ENCODE measurements at regions not wholly inside any gene's neighbourhood (a gene's known extent, or its start where the extent isn't known, plus 50 kb on each side); places are given as distances from the start of the nearest gene placed in this dataset.

DNA sequence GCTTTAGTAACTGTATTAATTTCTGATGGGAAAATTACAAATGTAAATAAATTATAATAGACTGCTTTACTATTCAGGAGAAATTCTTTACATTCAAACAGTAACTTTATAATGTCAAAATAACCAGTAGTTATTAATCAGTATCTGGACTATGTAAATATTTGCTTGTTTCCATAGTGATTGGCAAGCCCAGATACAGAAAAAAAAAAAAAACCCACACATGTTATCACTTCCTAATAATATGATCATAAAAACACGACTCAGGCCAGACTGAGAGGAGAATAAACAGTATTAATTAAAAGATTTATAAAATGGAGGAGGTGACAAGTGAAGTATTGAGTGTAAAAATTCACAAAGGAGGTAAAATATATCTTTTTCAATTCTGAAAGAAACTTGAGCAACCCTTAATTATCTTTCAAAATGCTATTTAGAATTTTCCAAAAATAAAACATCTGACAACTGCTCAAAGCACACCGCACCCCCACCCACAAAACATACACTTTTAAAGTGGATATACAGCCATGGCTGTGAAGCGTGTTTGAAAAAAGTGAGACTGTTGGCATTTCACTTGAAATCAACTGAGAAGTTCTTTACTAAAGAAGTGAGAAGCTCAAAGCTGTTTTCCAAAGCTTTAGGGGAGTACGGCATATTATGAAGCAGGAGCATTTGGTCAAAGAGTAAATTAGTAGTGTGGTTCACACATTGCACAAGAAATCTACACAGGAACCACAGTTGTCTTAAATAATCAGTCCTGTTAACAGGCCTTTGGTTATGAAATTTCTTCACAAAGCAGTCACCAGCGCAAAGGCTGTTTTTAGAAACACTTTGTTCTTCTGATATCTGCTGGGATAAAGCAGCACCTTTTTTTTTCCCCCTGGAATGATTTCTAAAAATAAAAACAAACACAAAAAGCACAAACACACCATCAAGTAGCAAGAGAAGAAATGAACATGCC lies 475.8 kb downstream of the TXNL1 start:
- H3K9me3 ChIP-seq (replicated peaks; ENCODE audit: control insufficient read depth, insufficient read depth, low read length) = no peaks in the 10 kb centered on the region
- SMC1A ChIA-PET (ENCODE audit: uncharacterized antibody, unreplicated experiment) = no interaction called here
- WGBS (ENCODE audit: insufficient coverage, insufficient replicate concordance, low lambda C conversion rate, missing lambda C conversion rate) = 26% methylated on average over 5 of the region's 5 CpGs
- no peaks in the 10 kb centered on the region for H3K36me3 ChIP-seq (ENCODE audit: control insufficient read depth in 2 of 2, insufficient read depth in 2 of 2, low read length in 1 of 2)
- RAD21 ChIA-PET (ENCODE audit: unreplicated experiment) = no interaction called here
- H3K4me2 ChIP-seq (ENCODE audit: control insufficient read depth, insufficient read depth) = no peak overlapping the region
- CTCF ChIA-PET = interaction anchor here (0.7 to 1.3 kb wide), 3 partner anchors 10 to 14 kb away, joined by 3 read pairs; no protein-coding TSS in a partner anchor
- no peak for FAIRE-seq
- no peaks in the 10 kb centered on the region for H3K4me1 ChIP-seq (ENCODE audit: control insufficient read depth, insufficient read depth, low read length)
- no peaks in the 10 kb centered on the region for H4K20me1 ChIP-seq (ENCODE audit: control insufficient read depth, insufficient read depth)
- no peak overlapping the region for H3K4me3 ChIP-seq
- no TSS peak for BruUV-seq (replicated peaks)
- no peak overlapping the region for H3K9ac ChIP-seq (ENCODE audit: control insufficient read depth, insufficient read depth, low read length)
- intact Hi-C loops (cut with micrococcal nuclease; ENCODE audit: unreplicated experiment) (no loop called here), in situ Hi-C loops (cut with MboI) (no loop called here)
- no peak overlapping the region for H3K27ac ChIP-seq (ENCODE audit: control insufficient read depth, insufficient read depth)
- no peaks in the 10 kb centered on the region for H3K27me3 ChIP-seq (replicated peaks in 1 of 2; ENCODE audit: control insufficient read depth in 2 of 2, insufficient read depth in 2 of 2, low read length in 1 of 2)
- no peak overlapping the region for H2AFZ ChIP-seq (ENCODE audit: control insufficient read depth, low read depth, low read length)
- no peak for DNase-seq (ENCODE audit: low read depth, low spot score)
- ATAC-seq = no peak
- H3K79me2 ChIP-seq (ENCODE audit: control insufficient read depth, insufficient read depth, low read length) = no peaks in the 10 kb centered on the region
- POLR2A ChIA-PET = no interaction called here
- TF ChIP-seq, protein P1, sequence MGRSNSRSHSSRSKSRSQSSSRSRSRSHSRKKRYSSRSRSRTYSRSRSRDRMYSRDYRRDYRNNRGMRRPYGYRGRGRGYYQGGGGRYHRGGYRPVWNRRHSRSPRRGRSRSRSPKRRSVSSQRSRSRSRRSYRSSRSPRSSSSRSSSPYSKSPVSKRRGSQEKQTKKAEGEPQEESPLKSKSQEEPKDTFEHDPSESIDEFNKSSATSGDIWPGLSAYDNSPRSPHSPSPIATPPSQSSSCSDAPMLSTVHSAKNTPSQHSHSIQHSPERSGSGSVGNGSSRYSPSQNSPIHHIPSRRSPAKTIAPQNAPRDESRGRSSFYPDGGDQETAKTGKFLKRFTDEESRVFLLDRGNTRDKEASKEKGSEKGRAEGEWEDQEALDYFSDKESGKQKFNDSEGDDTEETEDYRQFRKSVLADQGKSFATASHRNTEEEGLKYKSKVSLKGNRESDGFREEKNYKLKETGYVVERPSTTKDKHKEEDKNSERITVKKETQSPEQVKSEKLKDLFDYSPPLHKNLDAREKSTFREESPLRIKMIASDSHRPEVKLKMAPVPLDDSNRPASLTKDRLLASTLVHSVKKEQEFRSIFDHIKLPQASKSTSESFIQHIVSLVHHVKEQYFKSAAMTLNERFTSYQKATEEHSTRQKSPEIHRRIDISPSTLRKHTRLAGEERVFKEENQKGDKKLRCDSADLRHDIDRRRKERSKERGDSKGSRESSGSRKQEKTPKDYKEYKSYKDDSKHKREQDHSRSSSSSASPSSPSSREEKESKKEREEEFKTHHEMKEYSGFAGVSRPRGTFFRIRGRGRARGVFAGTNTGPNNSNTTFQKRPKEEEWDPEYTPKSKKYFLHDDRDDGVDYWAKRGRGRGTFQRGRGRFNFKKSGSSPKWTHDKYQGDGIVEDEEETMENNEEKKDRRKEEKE (IDR thresholded peaks at IDR 0.05) = no peak
- TF ChIP-seq, protein P2, sequence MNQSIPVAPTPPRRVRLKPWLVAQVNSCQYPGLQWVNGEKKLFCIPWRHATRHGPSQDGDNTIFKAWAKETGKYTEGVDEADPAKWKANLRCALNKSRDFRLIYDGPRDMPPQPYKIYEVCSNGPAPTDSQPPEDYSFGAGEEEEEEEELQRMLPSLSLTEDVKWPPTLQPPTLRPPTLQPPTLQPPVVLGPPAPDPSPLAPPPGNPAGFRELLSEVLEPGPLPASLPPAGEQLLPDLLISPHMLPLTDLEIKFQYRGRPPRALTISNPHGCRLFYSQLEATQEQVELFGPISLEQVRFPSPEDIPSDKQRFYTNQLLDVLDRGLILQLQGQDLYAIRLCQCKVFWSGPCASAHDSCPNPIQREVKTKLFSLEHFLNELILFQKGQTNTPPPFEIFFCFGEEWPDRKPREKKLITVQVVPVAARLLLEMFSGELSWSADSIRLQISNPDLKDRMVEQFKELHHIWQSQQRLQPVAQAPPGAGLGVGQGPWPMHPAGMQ (IDR thresholded peaks at IDR 0.05; ENCODE audit: borderline replicate concordance) = no peak
- TF ChIP-seq ZZZ3 (IDR thresholded peaks at IDR 0.05; ENCODE audit: control insufficient read depth, insufficient read length, low read depth) (no peak), CHD2 (IDR thresholded peaks at IDR 0.05; ENCODE audit: borderline replicate concordance, low read depth, low read length) (no peak), MEF2B (IDR thresholded peaks at IDR 0.05; ENCODE audit: partially characterized antibody, poor library complexity, severe bottlenecking) (no peak), NBN (IDR thresholded peaks at IDR 0.05) (no peak), RUNX3 (IDR thresholded peaks at IDR 0.05; ENCODE audit: low read length) (no peak), SRF (IDR thresholded peaks at IDR 0.05; ENCODE audit: low read depth in 2 of 2, low read length in 2 of 2) (no peak), EED (IDR thresholded peaks at IDR 0.05; ENCODE audit: low read depth) (no peak), MEF2A (IDR thresholded peaks at IDR 0.05; ENCODE audit: insufficient read depth, low read depth, low read length) (no peak), YY1 (IDR thresholded peaks at IDR 0.05; ENCODE audit: low read depth, low read length) (no peak), SMAD1 (IDR thresholded peaks at IDR 0.05; ENCODE audit: low read depth, partially characterized antibody) (no peak), IKZF2 (IDR thresholded peaks at IDR 0.05) (no peak), RAD51 (IDR thresholded peaks at IDR 0.05) (no peak), ASH2L (IDR thresholded peaks at IDR 0.05; ENCODE audit: borderline replicate concordance, low read depth) (no peak)
- TF ChIP-seq, protein P3, sequence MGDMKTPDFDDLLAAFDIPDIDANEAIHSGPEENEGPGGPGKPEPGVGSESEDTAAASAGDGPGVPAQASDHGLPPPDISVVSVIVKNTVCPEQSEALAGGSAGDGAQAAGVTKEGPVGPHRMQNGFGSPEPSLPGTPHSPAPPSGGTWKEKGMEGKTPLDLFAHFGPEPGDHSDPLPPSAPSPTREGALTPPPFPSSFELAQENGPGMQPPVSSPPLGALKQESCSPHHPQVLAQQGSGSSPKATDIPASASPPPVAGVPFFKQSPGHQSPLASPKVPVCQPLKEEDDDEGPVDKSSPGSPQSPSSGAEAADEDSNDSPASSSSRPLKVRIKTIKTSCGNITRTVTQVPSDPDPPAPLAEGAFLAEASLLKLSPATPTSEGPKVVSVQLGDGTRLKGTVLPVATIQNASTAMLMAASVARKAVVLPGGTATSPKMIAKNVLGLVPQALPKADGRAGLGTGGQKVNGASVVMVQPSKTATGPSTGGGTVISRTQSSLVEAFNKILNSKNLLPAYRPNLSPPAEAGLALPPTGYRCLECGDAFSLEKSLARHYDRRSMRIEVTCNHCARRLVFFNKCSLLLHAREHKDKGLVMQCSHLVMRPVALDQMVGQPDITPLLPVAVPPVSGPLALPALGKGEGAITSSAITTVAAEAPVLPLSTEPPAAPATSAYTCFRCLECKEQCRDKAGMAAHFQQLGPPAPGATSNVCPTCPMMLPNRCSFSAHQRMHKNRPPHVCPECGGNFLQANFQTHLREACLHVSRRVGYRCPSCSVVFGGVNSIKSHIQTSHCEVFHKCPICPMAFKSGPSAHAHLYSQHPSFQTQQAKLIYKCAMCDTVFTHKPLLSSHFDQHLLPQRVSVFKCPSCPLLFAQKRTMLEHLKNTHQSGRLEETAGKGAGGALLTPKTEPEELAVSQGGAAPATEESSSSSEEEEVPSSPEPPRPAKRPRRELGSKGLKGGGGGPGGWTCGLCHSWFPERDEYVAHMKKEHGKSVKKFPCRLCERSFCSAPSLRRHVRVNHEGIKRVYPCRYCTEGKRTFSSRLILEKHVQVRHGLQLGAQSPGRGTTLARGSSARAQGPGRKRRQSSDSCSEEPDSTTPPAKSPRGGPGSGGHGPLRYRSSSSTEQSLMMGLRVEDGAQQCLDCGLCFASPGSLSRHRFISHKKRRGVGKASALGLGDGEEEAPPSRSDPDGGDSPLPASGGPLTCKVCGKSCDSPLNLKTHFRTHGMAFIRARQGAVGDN (IDR thresholded peaks at IDR 0.05) = no peak
